ENCODE measurements at regions not wholly inside any gene's neighbourhood (a gene's known extent, or its start where the extent isn't known, plus 50 kb on each side); places are given as distances from the start of the nearest gene placed in this dataset.

- peak; percentile 17 for DNase-seq
These were observed 86.6 kb upstream of the ERRFI1 start for GRCh38 chr1:8112611-8113261.

GRCh38 chr1:8111560-8111959 is 85.5 kb upstream of the ERRFI1 start:
- no peak for DNase-seq

GRCh38 chr1:8109216-8109615 is 83.1 kb upstream of the ERRFI1 start:
- no peak for DNase-seq

GRCh38 chr1:8107897-8108296 is 81.8 kb upstream of the ERRFI1 start:
- no peak for DNase-seq

GRCh38 chr1:8104278-8105236 is 78.4 kb upstream of the ERRFI1 start:
- DNase-seq, result no peak

DNA sequence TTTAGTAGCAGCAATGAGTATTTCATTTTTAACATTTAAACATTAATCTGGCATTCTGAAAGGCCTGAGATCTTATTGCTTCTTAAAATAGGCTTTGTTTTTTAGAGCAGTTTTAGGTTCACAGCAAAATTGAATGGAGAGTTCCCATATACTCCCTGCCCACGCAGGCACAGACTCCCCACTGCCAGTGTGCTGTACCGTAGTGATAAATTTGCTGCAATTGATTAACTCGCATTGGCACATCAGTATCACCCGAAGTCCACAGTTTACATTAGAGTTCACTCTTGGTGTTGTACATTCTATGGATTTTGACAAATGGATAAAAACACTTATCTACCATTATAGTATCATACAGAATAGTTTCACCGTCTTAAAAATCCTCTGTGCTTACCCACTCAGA is 71.8 kb upstream of the ERRFI1 start:
- DNase-seq, result no peak

GRCh38 chr1:8097077-8097799 is 71.1 kb upstream of the ERRFI1 start:
- no peak for DNase-seq

- DNase-seq, result no peak
These were observed 70.2 kb upstream of the ERRFI1 start for GRCh38 chr1:8096105-8097011.

- no peak for DNase-seq
These were observed 69.5 kb upstream of the ERRFI1 start for GRCh38 chr1:8095584-8095983.

DNA sequence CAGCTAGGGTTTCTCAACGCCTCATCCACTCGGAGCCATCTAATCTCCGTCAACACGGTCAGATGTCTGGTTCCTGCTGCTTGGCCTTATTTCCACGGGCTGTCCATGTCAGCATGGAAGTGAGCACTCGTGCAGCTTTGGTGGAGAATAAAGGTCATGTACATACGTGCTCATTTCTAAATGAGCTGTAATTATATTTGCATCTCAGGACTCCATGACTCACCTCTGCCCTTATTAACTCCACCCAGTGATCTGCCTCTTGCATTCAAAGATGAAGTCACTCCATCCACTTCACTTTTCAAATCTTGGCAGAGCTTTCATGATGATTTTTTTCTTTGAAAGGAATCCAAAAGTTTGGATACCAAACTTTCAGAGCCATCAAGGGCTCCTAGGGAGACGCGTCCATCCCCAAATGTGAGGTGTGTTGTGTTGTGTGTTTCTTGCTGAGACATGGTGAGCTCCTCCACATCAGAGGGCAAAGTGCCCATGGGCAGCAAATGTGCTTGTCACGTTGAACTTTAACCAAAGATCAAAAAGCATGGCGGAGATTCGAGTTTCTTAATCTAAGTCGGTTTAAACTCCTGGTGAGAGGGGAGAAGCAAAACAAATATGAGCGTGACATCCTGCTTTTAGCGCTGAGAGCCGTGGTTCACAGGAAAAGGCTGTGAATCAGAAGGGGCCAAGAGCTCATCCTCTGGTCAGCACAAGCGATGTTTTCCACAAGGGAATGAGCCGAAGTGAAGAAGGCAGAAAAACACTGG is 68.6 kb upstream of the ERRFI1 start:
- no peak for DNase-seq

- DNase-seq, result no peak
These were observed 67.3 kb upstream of the ERRFI1 start for GRCh38 chr1:8093221-8093980.

DNA sequence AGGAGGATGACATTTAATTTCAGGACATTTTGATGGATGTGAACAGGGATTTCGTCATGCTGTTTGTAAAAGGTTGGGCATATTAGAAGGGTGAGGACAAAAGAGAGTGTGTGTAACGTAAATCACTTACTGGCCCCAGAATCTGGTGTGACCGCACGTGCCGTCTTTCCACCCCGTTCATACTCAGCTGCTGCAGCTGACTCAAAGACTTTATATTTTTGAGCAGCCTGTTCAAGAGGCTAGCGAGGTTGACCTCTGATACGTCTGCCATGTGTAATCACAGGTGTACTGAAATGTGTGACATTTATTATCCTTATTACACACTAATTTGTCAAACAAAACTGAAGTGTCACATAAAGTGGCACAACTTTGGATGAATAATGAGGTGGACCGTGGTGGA is 66.5 kb upstream of the ERRFI1 start:
- DNase-seq, result no peak

DNA sequence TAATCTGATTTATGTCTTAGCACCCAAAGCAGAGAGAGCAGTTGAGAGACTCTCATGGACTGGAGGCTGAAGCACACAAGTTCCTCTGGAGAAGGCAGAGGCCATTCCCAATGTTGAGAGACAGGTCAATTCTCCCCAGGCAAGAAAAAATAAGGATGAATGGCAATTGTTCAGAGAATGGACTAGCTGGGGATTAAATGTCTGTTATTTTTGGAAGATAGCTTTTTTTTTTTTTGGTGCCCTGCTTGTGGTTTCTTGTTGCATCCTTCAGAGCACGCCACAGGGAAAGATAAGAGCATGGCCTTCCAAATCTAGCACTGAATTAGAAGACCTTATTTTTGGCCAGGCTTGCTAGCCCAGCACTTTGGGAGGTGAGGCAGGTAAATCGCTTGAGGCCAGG is 65.6 kb upstream of the ERRFI1 start:
- DNase-seq, result no peak

DNA sequence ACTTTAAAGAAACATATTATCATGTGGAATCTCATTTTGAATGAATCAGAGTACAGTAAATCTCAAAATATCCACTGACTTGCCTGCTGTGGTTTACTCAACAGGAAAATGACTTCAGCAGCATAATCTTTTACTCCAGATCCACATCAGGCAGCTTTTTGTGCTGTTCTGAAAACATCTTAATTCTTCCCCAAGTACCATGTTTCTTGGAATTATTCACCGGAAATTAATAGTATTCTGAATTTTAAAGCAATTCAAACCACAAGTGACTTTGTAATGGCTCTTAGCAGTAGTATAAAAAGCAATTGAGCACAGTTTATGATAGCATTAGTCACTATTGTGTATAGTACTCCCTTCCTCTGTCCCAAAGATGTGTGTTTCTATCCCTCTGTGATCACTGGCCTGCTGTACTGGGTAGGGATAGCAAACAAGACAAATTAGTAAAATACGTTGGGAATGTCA is 64.2 kb upstream of the ERRFI1 start:
- DNase-seq, result no peak

- DNase-seq, result no peak
These were observed 63.6 kb upstream of the ERRFI1 start for GRCh38 chr1:8089535-8090228.

GRCh38 chr1:8086055-8086454 is 59.9 kb upstream of the ERRFI1 start:
- no peak for DNase-seq

GRCh38 chr1:8084913-8085312 is 58.8 kb upstream of the ERRFI1 start:
- DNase-seq, result no peak

DNA sequence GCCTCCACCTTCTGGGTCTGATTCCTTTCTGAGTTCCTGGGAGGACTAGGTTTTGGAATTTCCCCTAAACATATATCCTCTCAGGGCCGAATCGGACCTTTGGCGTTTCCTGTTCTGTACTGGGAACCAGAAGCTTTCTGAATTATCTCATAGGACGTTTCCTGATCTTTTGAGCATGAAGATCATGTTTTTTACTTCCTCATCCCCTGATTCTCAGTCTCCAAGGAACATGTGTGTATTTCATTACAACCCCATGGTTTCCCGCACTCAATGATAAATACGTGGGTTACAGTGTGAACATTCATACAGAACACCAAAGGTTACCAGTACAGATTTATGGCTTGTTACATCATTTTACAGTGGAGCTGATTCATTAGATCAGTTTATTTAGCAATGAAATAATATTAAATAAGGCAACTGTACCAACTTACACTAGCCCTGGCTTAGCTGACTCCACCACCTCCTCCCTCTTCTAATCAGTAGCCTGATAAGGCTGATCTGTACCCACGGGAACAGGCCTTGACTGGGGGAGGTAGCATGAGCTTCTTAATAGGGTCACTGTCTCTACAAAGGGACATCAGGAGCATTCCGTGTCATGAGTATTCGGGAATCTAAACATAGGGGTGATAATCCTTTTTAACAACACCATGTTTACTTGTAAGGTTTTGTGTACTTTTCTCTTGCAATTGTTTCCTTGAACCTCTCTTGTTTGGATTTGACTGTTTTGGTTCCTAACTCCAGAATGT is 57.8 kb upstream of the ERRFI1 start:
- no peak for DNase-seq

- peak; percentile 69 for DNase-seq
These were observed 56.8 kb upstream of the ERRFI1 start for GRCh38 chr1:8082945-8083344.
